ENCODE measurements at regions not wholly inside any gene's neighbourhood (a gene's known extent, or its start where the extent isn't known, plus 50 kb on each side); places are given as distances from the start of the nearest gene placed in this dataset.

- Mint-ChIP-seq H3K9me3 (peaks cover 6% of the 10 kb centered on the region), H3K36me3 (no peaks in the 10 kb centered on the region), H3K4me3 (no peak overlapping the region), H3K27ac (no peak overlapping the region), H3K4me1 (no peaks in the 10 kb centered on the region)
- no peak for DNase-seq (ENCODE audit: low spot score in 2 of 2)
- ATAC-seq = no peak
Observed at GRCh38 chr1:186530109-186530508, 69.2 kb upstream of the PDC start.

- Mint-ChIP-seq H3K4me3 (no peak overlapping the region), H3K4me1 (no peaks in the 10 kb centered on the region), H3K9me3 (peaks cover 17% of the 10 kb centered on the region), H3K27ac (no peak overlapping the region), H3K36me3 (no peaks in the 10 kb centered on the region)
- ATAC-seq = no peak
- no peak for DNase-seq (ENCODE audit: low spot score in 2 of 2)
Observed at GRCh38 chr1:186519982-186520381, 59.1 kb upstream of the PDC start.

GRCh38 chr1:186518822-186519381 lies 58.0 kb upstream of the PDC start:
- ATAC-seq (no peak), DNase-seq (ENCODE audit: low spot score in 2 of 2) (no peak)
- no peak overlapping the region for H3K4me3 Mint-ChIP-seq
- no peaks in the 10 kb centered on the region for H3K36me3 Mint-ChIP-seq
- no peaks in the 10 kb centered on the region for H3K4me1 Mint-ChIP-seq
- H3K9me3 Mint-ChIP-seq = peaks cover 14% of the 10 kb centered on the region
- H3K27ac Mint-ChIP-seq = no peak overlapping the region

GRCh38 chr1:186518395-186518794 lies 57.5 kb upstream of the PDC start:
- Mint-ChIP-seq H3K27ac (no peak overlapping the region), H3K4me1 (no peaks in the 10 kb centered on the region), H3K36me3 (no peaks in the 10 kb centered on the region), H3K4me3 (no peak overlapping the region), H3K9me3 (peaks cover 11% of the 10 kb centered on the region)
- DNase-seq (ENCODE audit: low spot score in 2 of 2) = no peak
- no peak for ATAC-seq

GRCh38 chr1:186514367-186514766 lies 53.5 kb upstream of the PDC start:
- Mint-ChIP-seq H3K4me1 (no peaks in the 10 kb centered on the region), H3K36me3 (no peaks in the 10 kb centered on the region), H3K9me3 (peaks cover 3% of the 10 kb centered on the region), H3K27ac (no peak overlapping the region), H3K4me3 (no peak overlapping the region)
- DNase-seq (ENCODE audit: low spot score in 2 of 2) (no peak), ATAC-seq (no peak)

- ATAC-seq (no peak), DNase-seq (ENCODE audit: low spot score in 2 of 2) (no peak)
- Mint-ChIP-seq H3K4me3 (no peak overlapping the region), H3K4me1 (no peaks in the 10 kb centered on the region), H3K36me3 (no peaks in the 10 kb centered on the region), H3K27ac (no peak overlapping the region), H3K9me3 (peaks cover 6% of the 10 kb centered on the region)
Observed at GRCh38 chr1:186513526-186513925, 52.6 kb upstream of the PDC start.

- DNase-seq (ENCODE audit: low spot score in 2 of 2) (no peak), ATAC-seq (peak; percentile 34)
- Mint-ChIP-seq H3K9me3 (peaks cover 6% of the 10 kb centered on the region), H3K4me3 (no peak overlapping the region), H3K36me3 (no peaks in the 10 kb centered on the region), H3K4me1 (no peaks in the 10 kb centered on the region), H3K27ac (no peak overlapping the region)
Observed at GRCh38 chr1:186512698-186513457, 52.0 kb upstream of the PDC start.

GRCh38 chr1:186511761-186512637 lies 51.1 kb upstream of the PDC start:
- H3K9me3 Mint-ChIP-seq = peaks cover 6% of the 10 kb centered on the region
- H3K36me3 Mint-ChIP-seq = no peaks in the 10 kb centered on the region
- DNase-seq (ENCODE audit: low spot score in 2 of 2) = no peak

More at GRCh38 chr1:186511761-186512637, 51.1 kb upstream of the PDC start:
- H3K27ac Mint-ChIP-seq = no peak overlapping the region
- no peak overlapping the region for H3K4me3 Mint-ChIP-seq
- ATAC-seq = no peak
- H3K4me1 Mint-ChIP-seq = no peaks in the 10 kb centered on the region
